WTC11 (cell line): ENCODE measurements at regions not wholly inside any gene's neighbourhood (a gene's known extent, or its start where the extent isn't known, plus 50 kb on each side); places are given as distances from the start of the nearest gene placed in this dataset.

ENCODE experiments used
- ATAC-seq: fragments of 200-7000 bp; cut with Tn5 transposase; 2 replicates; pipeline ENCODE4 v1.10.0; 2021; ENCODE audit warnings: mild to moderate bottlenecking, moderate library complexity
- CTCF ChIA-PET: fragments of 300-600 bp; sonication (Branson Sonifier 250); formaldehyde crosslinking; loops from one replicate; lab custom pipeline; 2021; ENCODE audit warnings: antibody characterized with exemption; lab: Charles Lee
- POLR2A ChIA-PET: fragments of 350-600 bp; sonication (Branson Sonifier 250); formaldehyde crosslinking; loops from one replicate; lab custom pipeline; 2021; ENCODE audit warnings: antibody characterized with exemption; lab: Charles Lee
- DNase-seq: peaks from one replicate; pipeline ENCODE4 v3.0.0; 2021; ENCODE audit warnings: low spot score
- H3K27ac Mint-ChIP-seq: 2 replicates; pipeline ENCODE4 v1.8.0; 2021; ENCODE audit warnings: mixed read lengths
- H3K27me3 Mint-ChIP-seq: 2 replicates; pipeline ENCODE4 v1.8.0; 2021; ENCODE audit warnings: low read depth, mild to moderate bottlenecking, moderate library complexity, mixed read lengths
- H3K36me3 Mint-ChIP-seq: 2 replicates; pipeline ENCODE4 v1.8.0; 2021; ENCODE audit warnings: mixed read lengths
- H3K4me1 Mint-ChIP-seq: 2 replicates; pipeline ENCODE4 v1.8.0; 2022; ENCODE audit warnings: mixed read lengths
- H3K4me3 Mint-ChIP-seq: 2 replicates; pipeline ENCODE4 v1.8.0; 2021; ENCODE audit warnings: mild to moderate bottlenecking, moderate library complexity, mixed read lengths
- H3K9me3 Mint-ChIP-seq: 2 replicates; pipeline ENCODE4 v1.8.0; 2021; ENCODE audit warnings: mixed read lengths
- CBFB ChIP-seq: sonication (generic); formaldehyde crosslinking; IDR thresholded peaks from 2 replicates; pipeline ENCODE4 v1.8.1; 2022; ENCODE audit warnings: mild to moderate bottlenecking, low read depth, missing genetic modification reagents
- CREB1 ChIP-seq: sonication (generic); formaldehyde crosslinking; IDR thresholded peaks from 2 replicates; pipeline ENCODE4 v1.8.0; 2023; ENCODE audit warnings: mild to moderate bottlenecking, missing genetic modification reagents
- CREM ChIP-seq: sonication (generic); formaldehyde crosslinking; IDR thresholded peaks from 2 replicates; pipeline ENCODE4 v1.8.1; 2022; ENCODE audit warnings: mild to moderate bottlenecking, missing genetic modification reagents, moderate library complexity
- ETV6 ChIP-seq: sonication (generic); formaldehyde crosslinking; IDR thresholded peaks from 2 replicates; pipeline ENCODE4 v1.8.1; 2022; ENCODE audit warnings: mild to moderate bottlenecking, missing genetic modification reagents
- FOXJ3 ChIP-seq: sonication (generic); formaldehyde crosslinking; IDR thresholded peaks from 2 replicates; pipeline ENCODE4 v1.9.0; 2021; ENCODE audit warnings: missing genetic modification reagents, mild to moderate bottlenecking, borderline replicate concordance
- GABPB1 ChIP-seq: sonication (generic); formaldehyde crosslinking; IDR thresholded peaks from 2 replicates; pipeline ENCODE4 v1.8.1; 2023; ENCODE audit warnings: mild to moderate bottlenecking, missing genetic modification reagents
- HMGA2 ChIP-seq: fragments of 250-450 bp; sonication (Bioruptor Pico); IDR thresholded peaks from 2 replicates; pipeline ENCODE4 v1.4.0; 2021; ENCODE audit warnings: mild to moderate bottlenecking, moderate library complexity
- MXD4 ChIP-seq: fragments of 250-450 bp; sonication (Bioruptor Pico); IDR thresholded peaks from 2 replicates; pipeline ENCODE4 v1.8.0; 2021; ENCODE audit warnings: mild to moderate bottlenecking, moderate library complexity, borderline replicate concordance
- NFATC4 ChIP-seq: fragments of 250-450 bp; sonication (Bioruptor Pico); IDR thresholded peaks from 2 replicates; pipeline ENCODE4 v1.9.0; 2021; ENCODE audit warnings: mild to moderate bottlenecking
- NR3C1 ChIP-seq: sonication (generic); formaldehyde crosslinking; conservative IDR thresholded peaks from 2 replicates; pipeline ENCODE4 v1.8.1; 2023; ENCODE audit warnings: low read depth, mild to moderate bottlenecking, missing genetic modification reagents
- OVOL2 ChIP-seq: fragments of 250-450 bp; sonication (Bioruptor Pico); IDR thresholded peaks from 2 replicates; pipeline ENCODE4 v1.9.0; 2021; ENCODE audit warnings: mild to moderate bottlenecking, borderline replicate concordance
- SOX15 ChIP-seq: fragments of 250-450 bp; sonication (Bioruptor Pico); IDR thresholded peaks from 2 replicates; pipeline ENCODE4 v1.9.0; 2021; ENCODE audit warnings: mild to moderate bottlenecking
- SP1 ChIP-seq: sonication (generic); formaldehyde crosslinking; conservative IDR thresholded peaks from 2 replicates; pipeline ENCODE4 v1.8.1; 2022; ENCODE audit warnings: missing genetic modification reagents
- TCF7 ChIP-seq: sonication (generic); formaldehyde crosslinking; IDR thresholded peaks from 2 replicates; pipeline ENCODE4 v1.8.0; 2022; ENCODE audit warnings: mild to moderate bottlenecking, low read depth, missing genetic modification reagents, moderate library complexity
- TEAD1 ChIP-seq: sonication (generic); formaldehyde crosslinking; IDR thresholded peaks from 2 replicates; pipeline ENCODE4 v1.8.0; 2022; ENCODE audit warnings: mild to moderate bottlenecking, missing genetic modification reagents
- ZNF121 ChIP-seq: sonication (generic); formaldehyde crosslinking; IDR thresholded peaks from 2 replicates; pipeline ENCODE4 v1.8.0; 2023; ENCODE audit warnings: missing genetic modification reagents
- ZNF317 ChIP-seq: sonication (generic); formaldehyde crosslinking; IDR thresholded peaks from 2 replicates; pipeline ENCODE4 v1.8.1; 2023; ENCODE audit warnings: low read depth, mild to moderate bottlenecking, moderate library complexity, missing genetic modification reagents, borderline replicate concordance
- ZNF416 ChIP-seq: fragments of 250-450 bp; sonication (Bioruptor Pico); IDR thresholded peaks from 2 replicates; pipeline ENCODE4 v1.9.0; 2021; ENCODE audit warnings: mild to moderate bottlenecking, inconsistent platforms
- TF ChIP-seq, protein P1 (sequence below): sonication (generic); formaldehyde crosslinking; conservative IDR thresholded peaks from 2 replicates; pipeline ENCODE4 v1.8.1; 2022; ENCODE audit warnings: mild to moderate bottlenecking, missing genetic modification reagents
- TF ChIP-seq, protein P2 (sequence below): sonication (generic); formaldehyde crosslinking; IDR thresholded peaks from 2 replicates; pipeline ENCODE4 v1.8.1; 2023; ENCODE audit warnings: mild to moderate bottlenecking, missing genetic modification reagents
- TF ChIP-seq, protein P3 (sequence below): sonication (generic); formaldehyde crosslinking; IDR thresholded peaks from 2 replicates; pipeline ENCODE4 v1.8.1; 2022; ENCODE audit warnings: mild to moderate bottlenecking, missing genetic modification reagents, moderate library complexity, borderline replicate concordance
- TF ChIP-seq, protein P4 (sequence below): fragments of 250-450 bp; sonication (Bioruptor Pico); IDR thresholded peaks from 2 replicates; pipeline ENCODE4 v1.9.0; 2021; ENCODE audit warnings: mild to moderate bottlenecking
- TF ChIP-seq, protein P5 (sequence below): sonication (generic); formaldehyde crosslinking; IDR thresholded peaks from 2 replicates; pipeline ENCODE4 v1.8.1; 2022; ENCODE audit warnings: missing genetic modification reagents, borderline replicate concordance
- TF ChIP-seq, protein P6 (sequence below): sonication (generic); formaldehyde crosslinking; conservative IDR thresholded peaks from 2 replicates; pipeline ENCODE4 v1.8.1; 2023; ENCODE audit warnings: mild to moderate bottlenecking, low read depth, missing genetic modification reagents, moderate library complexity
- TF ChIP-seq, protein P7 (sequence below): fragments of 250-450 bp; sonication (Bioruptor Pico); IDR thresholded peaks from 2 replicates; pipeline ENCODE4 v1.9.0; 2021; ENCODE audit warnings: mild to moderate bottlenecking, borderline replicate concordance

DNA sequence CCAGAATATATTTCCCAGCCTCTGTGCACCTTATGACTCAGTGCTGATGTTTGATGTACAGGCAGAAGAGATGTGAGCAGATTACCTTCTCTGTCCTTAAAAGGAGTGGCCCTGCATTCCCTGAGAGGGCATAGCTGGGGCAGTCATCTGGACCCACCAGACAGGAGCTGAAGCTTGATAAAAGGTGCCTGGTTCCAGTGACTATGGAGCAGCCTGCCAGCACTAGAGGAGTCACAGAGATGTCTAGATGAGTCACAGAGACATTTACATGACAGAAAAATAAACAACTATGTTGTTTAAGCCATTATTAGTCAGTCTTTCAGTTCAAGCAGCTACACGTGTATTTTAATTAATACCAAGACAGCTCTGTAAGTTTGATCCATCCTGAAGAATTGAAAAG, 237.1 kb upstream of the MOCS1 start:
- CTCF ChIA-PET, result no interaction called here
- peaks cover 3% of the 10 kb centered on the region for H3K9me3 Mint-ChIP-seq
- H3K4me1 Mint-ChIP-seq, result 0 out of 2 replicates have a peak, but pooled peaks cover 2% of the 10 kb centered on the region

DNA sequence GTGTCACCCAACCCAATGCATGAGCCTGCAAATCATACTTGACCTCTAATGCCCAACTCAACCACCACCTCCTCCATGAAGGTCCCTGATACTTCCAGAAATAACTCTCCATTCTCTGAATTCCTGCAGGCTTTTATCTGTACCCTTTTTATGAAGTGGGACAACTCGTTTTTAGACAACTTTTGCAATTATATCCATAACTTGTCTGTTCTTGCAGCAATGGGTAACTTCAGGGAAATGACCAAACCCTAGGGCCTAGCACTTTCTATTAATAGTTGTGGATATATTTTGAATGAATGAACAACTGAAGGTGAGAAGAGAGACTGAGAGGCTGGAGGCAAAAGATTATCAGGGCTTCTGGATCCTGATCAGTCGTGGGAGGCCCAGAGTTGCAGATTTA, 236.6 kb upstream of the MOCS1 start:
- no peak for DNase-seq
- ATAC-seq, result no peak
- no peaks in the 10 kb centered on the region for H3K9me3 Mint-ChIP-seq
- 0 out of 2 replicates have a peak, but pooled peaks cover 2% of the 10 kb centered on the region for H3K4me1 Mint-ChIP-seq
- POLR2A ChIA-PET, result no interaction called here
- peaks cover 4% of the 10 kb centered on the region; the same call in 1 of the 2 replicates for H3K27me3 Mint-ChIP-seq
- no peaks in the 10 kb centered on the region for H3K36me3 Mint-ChIP-seq
- H3K4me3 Mint-ChIP-seq, result no peak overlapping the region
- H3K27ac Mint-ChIP-seq, result no peak overlapping the region
- CTCF ChIA-PET, result no interaction called here
- no peak for TF ChIP-seq TCF7 (CRISPR knock-in tag)
- no peak for TF ChIP-seq CREB1 (CRISPR knock-in tag)
- TF ChIP-seq MXD4 (CRISPR knock-in tag), result no peak
- TF ChIP-seq FOXJ3 (CRISPR knock-in tag), result no peak
- TF ChIP-seq SP1 (CRISPR knock-in tag), result no peak
- TF ChIP-seq GABPB1 (CRISPR knock-in tag), result no peak
- TF ChIP-seq, protein P1, sequence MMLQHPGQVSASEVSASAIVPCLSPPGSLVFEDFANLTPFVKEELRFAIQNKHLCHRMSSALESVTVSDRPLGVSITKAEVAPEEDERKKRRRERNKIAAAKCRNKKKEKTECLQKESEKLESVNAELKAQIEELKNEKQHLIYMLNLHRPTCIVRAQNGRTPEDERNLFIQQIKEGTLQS, result no peak
- TF ChIP-seq, protein P2, sequence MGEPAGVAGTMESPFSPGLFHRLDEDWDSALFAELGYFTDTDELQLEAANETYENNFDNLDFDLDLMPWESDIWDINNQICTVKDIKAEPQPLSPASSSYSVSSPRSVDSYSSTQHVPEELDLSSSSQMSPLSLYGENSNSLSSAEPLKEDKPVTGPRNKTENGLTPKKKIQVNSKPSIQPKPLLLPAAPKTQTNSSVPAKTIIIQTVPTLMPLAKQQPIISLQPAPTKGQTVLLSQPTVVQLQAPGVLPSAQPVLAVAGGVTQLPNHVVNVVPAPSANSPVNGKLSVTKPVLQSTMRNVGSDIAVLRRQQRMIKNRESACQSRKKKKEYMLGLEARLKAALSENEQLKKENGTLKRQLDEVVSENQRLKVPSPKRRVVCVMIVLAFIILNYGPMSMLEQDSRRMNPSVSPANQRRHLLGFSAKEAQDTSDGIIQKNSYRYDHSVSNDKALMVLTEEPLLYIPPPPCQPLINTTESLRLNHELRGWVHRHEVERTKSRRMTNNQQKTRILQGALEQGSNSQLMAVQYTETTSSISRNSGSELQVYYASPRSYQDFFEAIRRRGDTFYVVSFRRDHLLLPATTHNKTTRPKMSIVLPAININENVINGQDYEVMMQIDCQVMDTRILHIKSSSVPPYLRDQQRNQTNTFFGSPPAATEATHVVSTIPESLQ (CRISPR knock-in tag), result no peak
- TF ChIP-seq OVOL2 (CRISPR knock-in tag), result no peak
- TF ChIP-seq TEAD1 (CRISPR knock-in tag), result no peak
- TF ChIP-seq ZNF416, result no peak
- TF ChIP-seq NR3C1 (CRISPR knock-in tag), result no peak

More for the DNA sequence above, 237.1 kb upstream of the MOCS1 start:
- Mint-ChIP-seq H3K27ac (no peak overlapping the region), H3K36me3 (no peaks in the 10 kb centered on the region), H3K4me3 (no peak overlapping the region), H3K27me3 (no peaks in the 10 kb centered on the region; the same call in 1 of the 2 replicates)
- TF ChIP-seq, protein P3, sequence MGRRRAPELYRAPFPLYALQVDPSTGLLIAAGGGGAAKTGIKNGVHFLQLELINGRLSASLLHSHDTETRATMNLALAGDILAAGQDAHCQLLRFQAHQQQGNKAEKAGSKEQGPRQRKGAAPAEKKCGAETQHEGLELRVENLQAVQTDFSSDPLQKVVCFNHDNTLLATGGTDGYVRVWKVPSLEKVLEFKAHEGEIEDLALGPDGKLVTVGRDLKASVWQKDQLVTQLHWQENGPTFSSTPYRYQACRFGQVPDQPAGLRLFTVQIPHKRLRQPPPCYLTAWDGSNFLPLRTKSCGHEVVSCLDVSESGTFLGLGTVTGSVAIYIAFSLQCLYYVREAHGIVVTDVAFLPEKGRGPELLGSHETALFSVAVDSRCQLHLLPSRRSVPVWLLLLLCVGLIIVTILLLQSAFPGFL (CRISPR knock-in tag), result no peak
- TF ChIP-seq HMGA2 (CRISPR knock-in tag) (no peak), ETV6 (CRISPR knock-in tag) (no peak), ZNF121 (CRISPR knock-in tag) (no peak), ZNF317 (CRISPR knock-in tag) (no peak), CREM (no peak), SOX15 (CRISPR knock-in tag) (no peak), CBFB (CRISPR knock-in tag) (no peak), NFATC4 (no peak)
- TF ChIP-seq, protein P4, sequence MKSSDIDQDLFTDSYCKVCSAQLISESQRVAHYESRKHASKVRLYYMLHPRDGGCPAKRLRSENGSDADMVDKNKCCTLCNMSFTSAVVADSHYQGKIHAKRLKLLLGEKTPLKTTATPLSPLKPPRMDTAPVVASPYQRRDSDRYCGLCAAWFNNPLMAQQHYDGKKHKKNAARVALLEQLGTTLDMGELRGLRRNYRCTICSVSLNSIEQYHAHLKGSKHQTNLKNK, result no peak
- TF ChIP-seq, protein P5, sequence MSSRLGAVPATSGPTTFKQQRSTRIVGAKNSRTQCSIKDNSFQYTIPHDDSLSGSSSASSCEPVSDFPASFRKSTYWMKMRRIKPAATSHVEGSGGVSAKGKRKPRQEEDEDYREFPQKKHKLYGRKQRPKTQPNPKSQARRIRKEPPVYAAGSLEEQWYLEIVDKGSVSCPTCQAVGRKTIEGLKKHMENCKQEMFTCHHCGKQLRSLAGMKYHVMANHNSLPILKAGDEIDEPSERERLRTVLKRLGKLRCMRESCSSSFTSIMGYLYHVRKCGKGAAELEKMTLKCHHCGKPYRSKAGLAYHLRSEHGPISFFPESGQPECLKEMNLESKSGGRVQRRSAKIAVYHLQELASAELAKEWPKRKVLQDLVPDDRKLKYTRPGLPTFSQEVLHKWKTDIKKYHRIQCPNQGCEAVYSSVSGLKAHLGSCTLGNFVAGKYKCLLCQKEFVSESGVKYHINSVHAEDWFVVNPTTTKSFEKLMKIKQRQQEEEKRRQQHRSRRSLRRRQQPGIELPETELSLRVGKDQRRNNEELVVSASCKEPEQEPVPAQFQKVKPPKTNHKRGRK (CRISPR knock-in tag), result no peak
- TF ChIP-seq, protein P6, sequence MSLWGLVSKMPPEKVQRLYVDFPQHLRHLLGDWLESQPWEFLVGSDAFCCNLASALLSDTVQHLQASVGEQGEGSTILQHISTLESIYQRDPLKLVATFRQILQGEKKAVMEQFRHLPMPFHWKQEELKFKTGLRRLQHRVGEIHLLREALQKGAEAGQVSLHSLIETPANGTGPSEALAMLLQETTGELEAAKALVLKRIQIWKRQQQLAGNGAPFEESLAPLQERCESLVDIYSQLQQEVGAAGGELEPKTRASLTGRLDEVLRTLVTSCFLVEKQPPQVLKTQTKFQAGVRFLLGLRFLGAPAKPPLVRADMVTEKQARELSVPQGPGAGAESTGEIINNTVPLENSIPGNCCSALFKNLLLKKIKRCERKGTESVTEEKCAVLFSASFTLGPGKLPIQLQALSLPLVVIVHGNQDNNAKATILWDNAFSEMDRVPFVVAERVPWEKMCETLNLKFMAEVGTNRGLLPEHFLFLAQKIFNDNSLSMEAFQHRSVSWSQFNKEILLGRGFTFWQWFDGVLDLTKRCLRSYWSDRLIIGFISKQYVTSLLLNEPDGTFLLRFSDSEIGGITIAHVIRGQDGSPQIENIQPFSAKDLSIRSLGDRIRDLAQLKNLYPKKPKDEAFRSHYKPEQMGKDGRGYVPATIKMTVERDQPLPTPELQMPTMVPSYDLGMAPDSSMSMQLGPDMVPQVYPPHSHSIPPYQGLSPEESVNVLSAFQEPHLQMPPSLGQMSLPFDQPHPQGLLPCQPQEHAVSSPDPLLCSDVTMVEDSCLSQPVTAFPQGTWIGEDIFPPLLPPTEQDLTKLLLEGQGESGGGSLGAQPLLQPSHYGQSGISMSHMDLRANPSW, result no peak
- TF ChIP-seq, protein P7, sequence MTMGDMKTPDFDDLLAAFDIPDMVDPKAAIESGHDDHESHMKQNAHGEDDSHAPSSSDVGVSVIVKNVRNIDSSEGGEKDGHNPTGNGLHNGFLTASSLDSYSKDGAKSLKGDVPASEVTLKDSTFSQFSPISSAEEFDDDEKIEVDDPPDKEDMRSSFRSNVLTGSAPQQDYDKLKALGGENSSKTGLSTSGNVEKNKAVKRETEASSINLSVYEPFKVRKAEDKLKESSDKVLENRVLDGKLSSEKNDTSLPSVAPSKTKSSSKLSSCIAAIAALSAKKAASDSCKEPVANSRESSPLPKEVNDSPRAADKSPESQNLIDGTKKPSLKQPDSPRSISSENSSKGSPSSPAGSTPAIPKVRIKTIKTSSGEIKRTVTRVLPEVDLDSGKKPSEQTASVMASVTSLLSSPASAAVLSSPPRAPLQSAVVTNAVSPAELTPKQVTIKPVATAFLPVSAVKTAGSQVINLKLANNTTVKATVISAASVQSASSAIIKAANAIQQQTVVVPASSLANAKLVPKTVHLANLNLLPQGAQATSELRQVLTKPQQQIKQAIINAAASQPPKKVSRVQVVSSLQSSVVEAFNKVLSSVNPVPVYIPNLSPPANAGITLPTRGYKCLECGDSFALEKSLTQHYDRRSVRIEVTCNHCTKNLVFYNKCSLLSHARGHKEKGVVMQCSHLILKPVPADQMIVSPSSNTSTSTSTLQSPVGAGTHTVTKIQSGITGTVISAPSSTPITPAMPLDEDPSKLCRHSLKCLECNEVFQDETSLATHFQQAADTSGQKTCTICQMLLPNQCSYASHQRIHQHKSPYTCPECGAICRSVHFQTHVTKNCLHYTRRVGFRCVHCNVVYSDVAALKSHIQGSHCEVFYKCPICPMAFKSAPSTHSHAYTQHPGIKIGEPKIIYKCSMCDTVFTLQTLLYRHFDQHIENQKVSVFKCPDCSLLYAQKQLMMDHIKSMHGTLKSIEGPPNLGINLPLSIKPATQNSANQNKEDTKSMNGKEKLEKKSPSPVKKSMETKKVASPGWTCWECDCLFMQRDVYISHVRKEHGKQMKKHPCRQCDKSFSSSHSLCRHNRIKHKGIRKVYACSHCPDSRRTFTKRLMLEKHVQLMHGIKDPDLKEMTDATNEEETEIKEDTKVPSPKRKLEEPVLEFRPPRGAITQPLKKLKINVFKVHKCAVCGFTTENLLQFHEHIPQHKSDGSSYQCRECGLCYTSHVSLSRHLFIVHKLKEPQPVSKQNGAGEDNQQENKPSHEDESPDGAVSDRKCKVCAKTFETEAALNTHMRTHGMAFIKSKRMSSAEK, result no peak
- POLR2A ChIA-PET, result no interaction called here
- DNase-seq, result no peak
- no peak for ATAC-seq
